AG08396 (cell line): ENCODE measurements at regions not wholly inside any gene's neighbourhood (a gene's known extent, or its start where the extent isn't known, plus 50 kb on each side); places are given as distances from the start of the nearest gene placed in this dataset.

ENCODE experiments used
- DNase-seq: peaks from one replicate; pipeline ENCODE4 v3.0.0; 2012; ENCODE audit warnings: low spot score, mixed read lengths

GRCh38 chr11:98836156-98836555 lies 184.6 kb upstream of the CNTN5 start:
- DNase-seq = no peak

GRCh38 chr11:98842187-98842586 lies 178.6 kb upstream of the CNTN5 start:
- DNase-seq = no peak

GRCh38 chr11:98862169-98862568 lies 158.6 kb upstream of the CNTN5 start:
- DNase-seq = no peak

- no peak for DNase-seq
Observed at GRCh38 chr11:98871690-98872089, 149.1 kb upstream of the CNTN5 start.

DNA sequence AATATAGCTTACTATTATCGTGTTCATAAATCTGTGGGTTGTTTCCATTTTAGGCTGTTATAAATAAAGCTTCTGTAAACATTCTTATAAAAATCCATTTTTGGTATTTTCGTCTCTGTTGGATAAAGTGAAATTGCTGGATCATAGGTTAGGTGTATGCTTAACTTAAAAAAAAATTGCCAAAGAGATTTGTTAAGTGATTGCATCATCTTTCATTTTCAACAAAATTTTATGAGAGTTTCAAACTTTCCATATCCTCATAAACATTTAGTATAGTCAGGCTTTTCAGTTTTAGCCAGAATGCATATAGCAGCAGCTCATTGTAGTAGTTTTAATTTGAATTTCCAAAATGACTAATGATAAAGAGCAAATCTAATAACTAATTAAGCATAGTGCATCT lies 146.7 kb upstream of the CNTN5 start:
- no peak for DNase-seq

DNA sequence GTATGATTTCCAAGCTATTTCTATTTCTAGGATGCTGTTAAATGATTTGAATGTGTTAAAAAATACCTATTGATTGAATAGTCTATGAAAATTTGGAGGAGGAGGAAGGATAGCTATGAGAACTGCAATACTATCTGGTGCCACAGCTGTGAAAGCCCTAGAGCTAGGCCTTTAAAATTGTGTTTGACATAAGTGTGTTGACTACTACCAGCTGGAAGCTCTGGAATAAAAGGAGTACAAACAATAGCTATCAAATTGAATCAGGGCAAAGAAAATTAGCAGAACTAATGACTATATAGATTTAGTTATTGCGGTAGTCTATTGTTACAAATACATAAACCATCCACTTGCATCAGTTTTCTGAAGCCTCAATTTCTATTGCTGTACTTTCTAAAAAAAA lies 124.8 kb upstream of the CNTN5 start:
- no peak for DNase-seq

DNA sequence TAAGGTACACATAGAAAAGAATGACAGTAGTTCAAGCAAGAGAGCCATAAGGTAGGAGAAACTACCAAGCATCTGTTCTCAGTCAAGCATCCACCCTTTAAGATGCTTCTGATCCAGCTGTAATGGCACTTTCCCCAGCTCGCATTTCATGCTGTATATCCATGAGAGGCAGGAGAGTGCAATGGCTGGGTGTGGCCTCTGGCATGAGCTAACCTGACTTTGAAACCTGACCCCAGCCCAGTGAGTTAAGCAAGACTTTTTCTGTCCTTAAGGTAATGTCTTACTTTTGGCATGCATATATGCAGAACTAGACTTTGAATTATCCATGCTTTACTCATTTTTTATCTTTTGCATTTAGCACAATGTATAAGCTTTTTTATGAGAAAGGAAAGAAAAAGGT lies 79.8 kb upstream of the CNTN5 start:
- DNase-seq = no peak

- DNase-seq = no peak
Observed at GRCh38 chr11:98944461-98944860, 76.3 kb upstream of the CNTN5 start.

DNA sequence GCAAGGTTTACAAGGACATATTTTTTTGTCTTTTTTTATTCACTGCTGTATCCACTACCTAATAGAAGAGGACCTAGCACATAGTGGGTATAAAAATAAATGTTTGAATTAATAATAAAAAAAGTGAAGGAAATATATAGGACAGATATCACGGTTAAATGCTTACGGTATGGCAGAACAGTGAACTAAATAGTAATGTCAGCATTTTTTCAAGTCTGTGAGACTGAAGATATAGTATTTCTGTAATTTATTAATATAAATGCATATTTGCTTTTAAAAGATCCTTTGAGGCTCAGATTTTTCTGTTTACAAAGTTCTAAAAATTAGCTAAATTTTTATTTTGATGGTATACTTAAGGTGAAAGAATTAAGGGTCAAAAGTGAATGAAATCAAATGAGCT lies 68.6 kb upstream of the CNTN5 start:
- DNase-seq = no peak

DNA sequence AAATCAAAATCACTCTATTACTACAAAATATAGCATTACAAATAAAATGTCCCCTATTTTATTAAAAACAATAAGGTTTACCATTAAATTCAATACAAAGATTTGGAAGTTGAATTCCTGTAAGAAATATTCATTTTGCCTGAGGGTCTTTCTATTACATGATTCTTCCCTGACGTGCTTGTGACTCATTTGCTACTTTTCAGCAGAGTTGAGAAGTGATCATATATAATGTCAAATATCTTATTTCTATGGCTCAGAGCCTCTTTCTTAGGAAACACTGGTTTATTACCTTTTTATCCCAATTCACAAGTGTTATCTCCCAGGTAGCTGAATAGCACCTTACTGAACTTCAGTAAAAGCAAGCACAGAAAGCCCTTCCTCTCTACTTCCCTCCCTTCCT lies 65.2 kb upstream of the CNTN5 start:
- DNase-seq = no peak

DNA sequence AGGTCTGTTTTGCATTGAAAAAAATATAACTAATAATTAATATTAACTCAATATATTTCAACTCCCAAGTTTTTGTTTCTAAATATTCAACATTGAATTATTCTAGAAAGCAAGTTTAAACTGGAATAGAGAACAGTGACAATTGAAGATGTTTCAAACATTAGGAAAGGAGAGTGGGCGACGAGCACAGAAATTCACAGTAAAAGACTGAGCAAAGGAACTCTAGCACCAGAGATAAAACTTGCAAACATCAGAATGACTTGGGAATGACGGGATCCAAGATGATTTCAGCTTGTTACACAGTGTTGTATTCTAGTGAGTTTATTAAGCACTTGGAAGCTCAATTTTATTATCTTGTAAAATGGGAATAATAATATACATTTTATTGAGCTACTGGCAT lies 56.6 kb upstream of the CNTN5 start:
- DNase-seq = no peak

DNA sequence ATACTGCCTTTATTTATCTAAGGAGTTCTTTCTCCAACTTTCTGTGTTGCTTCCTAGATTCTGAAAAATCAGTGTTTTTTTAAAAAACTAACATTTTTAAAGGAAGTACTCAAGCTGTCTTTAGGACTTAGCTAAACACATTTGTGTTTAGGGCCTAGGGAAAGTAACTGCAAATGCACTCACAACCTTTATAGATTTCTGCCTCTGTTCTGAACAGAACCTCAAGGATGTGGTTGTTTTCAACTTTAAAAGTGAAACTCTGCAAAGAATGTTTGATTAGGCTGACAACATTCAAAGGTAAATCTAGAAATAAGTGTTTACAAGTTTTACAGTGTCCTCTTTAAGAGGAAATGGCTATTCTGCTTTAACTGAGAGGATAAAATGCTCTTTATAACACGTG lies 55.4 kb upstream of the CNTN5 start:
- DNase-seq = no peak

- no peak for DNase-seq
Observed at GRCh38 chr11:98965775-98966174, 55.0 kb upstream of the CNTN5 start.

- no peak for DNase-seq
Observed at GRCh38 chr11:98967005-98967404, 53.7 kb upstream of the CNTN5 start.
